ENCODE measurements at regions not wholly inside any gene's neighbourhood (a gene's known extent, or its start where the extent isn't known, plus 50 kb on each side); places are given as distances from the start of the nearest gene placed in this dataset.

GRCh38 chr9:106218427-106218826 lies 524.1 kb downstream of the TMEM38B start:
- H3K4me2 ChIP-seq (ENCODE audit: insufficient read depth in 1 of 2, low read depth in 2 of 2, low read length in 2 of 2) = no peak overlapping the region
- ChIA-PET POLR2A (ENCODE audit: partially characterized antibody) (no interaction called here), CTCF (ENCODE audit: partially characterized antibody) (no interaction called here)
- no peak overlapping the region for H3K14ac ChIP-seq (ENCODE audit: insufficient read length)
- FAIRE-seq (no peak), DNase-seq (ENCODE audit: low read depth in 1 of 2, low spot score in 2 of 2) (no peak)
- no peak overlapping the region for H3K56ac ChIP-seq (replicated peaks; ENCODE audit: insufficient read length, low read depth, low read length)
- H3K18ac ChIP-seq (ENCODE audit: extremely low read depth, low read length) = no peak overlapping the region
- no peak overlapping the region for H3K4ac ChIP-seq (replicated peaks; ENCODE audit: insufficient read length, low read depth, low read length)
- H3K79me2 ChIP-seq (ENCODE audit: control insufficient read depth in 1 of 2, insufficient read depth in 2 of 2, low read length in 2 of 2) = no peaks in the 10 kb centered on the region
- no peak overlapping the region for H2BK20ac ChIP-seq (ENCODE audit: low read length)
- no peaks in the 10 kb centered on the region for H3K23me2 ChIP-seq (ENCODE audit: low read depth, low read length)
- no peaks in the 10 kb centered on the region for H4K20me1 ChIP-seq (replicated peaks in 1 of 2; ENCODE audit: control insufficient read depth in 1 of 2, insufficient read depth in 2 of 2, low read length in 2 of 2)
- H4K8ac ChIP-seq (ENCODE audit: extremely low read depth, insufficient read depth, low read length) = no peak overlapping the region
- H2BK5ac ChIP-seq (ENCODE audit: low read depth, low read length) = no peak overlapping the region
- TF ChIP-seq ATF2 (IDR thresholded peaks at IDR 0.05; ENCODE audit: low read length) (no peak), JUND (IDR thresholded peaks at IDR 0.05; ENCODE audit: low read length) (no peak), POLR2A (IDR thresholded peaks at IDR 0.05; ENCODE audit: control extremely low read depth in 1 of 2, low read depth in 2 of 2, low read length in 2 of 2) (no peak), ZNF274 (IDR thresholded peaks at IDR 0.05; ENCODE audit: borderline replicate concordance, extremely low read depth, low read length) (no peak), TBP (IDR thresholded peaks at IDR 0.05; ENCODE audit: low read depth, low read length) (no peak), EZH2 (IDR thresholded peaks at IDR 0.05; ENCODE audit: low read depth, low read length, severe bottlenecking) (no peak), PHF8 (conservative IDR thresholded peaks at IDR 0.05; ENCODE audit: low read depth, low read length) (no peak), SP2 (IDR thresholded peaks at IDR 0.05; ENCODE audit: low read length) (no peak), E2F6 (IDR thresholded peaks at IDR 0.05) (no peak), EGR1 (IDR thresholded peaks at IDR 0.05; ENCODE audit: borderline replicate concordance, low read depth, low read length) (no peak), TCF12 (IDR thresholded peaks at IDR 0.05; ENCODE audit: low read depth, low read length) (no peak), HDAC6 (IDR thresholded peaks at IDR 0.05; ENCODE audit: low read depth, low read length) (no peak), RXRA (IDR thresholded peaks at IDR 0.05; ENCODE audit: insufficient read depth, low read depth, low read length) (no peak)
- no peak overlapping the region for H4K91ac ChIP-seq (replicated peaks; ENCODE audit: insufficient read length, low read length)
- no peaks in the 10 kb centered on the region for H3K36me3 ChIP-seq (ENCODE audit: control insufficient read depth in 2 of 4, insufficient read depth in 4 of 4, low read length in 3 of 4)
- no peak overlapping the region for H3K27ac ChIP-seq (ENCODE audit: low read depth, low read length)
- no peak overlapping the region for H2AFZ ChIP-seq (ENCODE audit: low read length)
- H3K9me3 ChIP-seq (ENCODE audit: insufficient read depth in 2 of 2, low read depth in 1 of 2, low read length in 1 of 2) = no peaks in the 10 kb centered on the region
- H2BK15ac ChIP-seq (ENCODE audit: low read length) = no peak overlapping the region
- no peaks in the 10 kb centered on the region for H3K27me3 ChIP-seq (replicated peaks in 1 of 4; ENCODE audit: control insufficient read depth in 3 of 4, extremely low read depth in 1 of 4, insufficient read depth in 3 of 4, low read length in 3 of 4)
- H2BK120ac ChIP-seq (replicated peaks; ENCODE audit: low read depth, low read length) = no peak overlapping the region
- H3K4me3 ChIP-seq (ENCODE audit: extremely low read depth in 1 of 4, insufficient read depth in 2 of 4, low read depth in 3 of 4, low read length in 4 of 4) = no peak overlapping the region
- H4K5ac ChIP-seq (ENCODE audit: insufficient read length, low read depth, low read length) = no peak overlapping the region
- H3K9ac ChIP-seq (replicated peaks in 1 of 4; ENCODE audit: extremely low read depth in 1 of 4, low read depth in 3 of 4, low read length in 3 of 4) = no peak overlapping the region
- no peak overlapping the region for H3K23ac ChIP-seq (ENCODE audit: insufficient read length)
- no peaks in the 10 kb centered on the region for H3K4me1 ChIP-seq (replicated peaks in 1 of 4; ENCODE audit: control insufficient read depth in 3 of 4, insufficient read depth in 4 of 4, low read length in 3 of 4)
- no peak overlapping the region for H2BK12ac ChIP-seq (ENCODE audit: low read depth, low read length)
- H2AK5ac ChIP-seq (ENCODE audit: low read depth, low read length) = no peak overlapping the region
- no peaks in the 10 kb centered on the region for H3K79me1 ChIP-seq (ENCODE audit: low read depth, low read length)
- 92% methylated on average over 3 of the region's 3 CpGs; no CpG with 5 or more reads in 1 of the 2 experiments for WGBS, 2 experiments (ENCODE audit: extremely low coverage in 1 of 2, insufficient coverage in 1 of 2, insufficient read length in 1 of 2, insufficient replicate concordance in 2 of 2, low coverage in 1 of 2, low lambda C conversion rate in 2 of 2, missing lambda C conversion rate in 1 of 2)

All from H1 (cell line).